Kidney (tissue), 13 donors: ENCODE measurements at regions not wholly inside any gene's neighbourhood (a gene's known extent, or its start where the extent isn't known, plus 50 kb on each side); places are given as distances from the start of the nearest gene placed in this dataset.

Source experiments
- DNase-seq, 5 donors: peaks; one replicate each; pipeline ENCODE4 v3.0.0-alpha.2; 2013 to 2020
- FAIRE-seq: peaks from 2 replicates; lab custom pipeline; 2012; peaks lifted over from hg19 to GRCh38; lab: Jason Lieb, UNC
- H3K27ac ChIP-seq, 2 donors: one replicate each; pipeline ENCODE4 v1.7.0; 2013; ENCODE audit warnings: low read depth in 2 of 2, low read length in 2 of 2, inconsistent platforms in 1 of 2
- H3K27me3 ChIP-seq: one replicate; pipeline ENCODE4 v1.7.1; 2013; ENCODE audit warnings: low read length, inconsistent platforms; ENCODE audit not compliant: control insufficient read depth, insufficient read depth
- H3K36me3 ChIP-seq, 3 donors: one replicate each; pipeline versions ENCODE4 v1.7.0 to v1.7.1; 2013; ENCODE audit warnings: low read length in 3 of 3, control low read depth in 1 of 3, inconsistent platforms in 1 of 3; ENCODE audit not compliant: insufficient read depth in 3 of 3, control insufficient read depth in 2 of 3
- H3K4me1 ChIP-seq, 3 donors: one replicate each; pipeline versions ENCODE4 v1.7.0 to v1.7.1; 2013; ENCODE audit warnings: low read length in 3 of 3, inconsistent platforms in 1 of 3, low read depth in 1 of 3; ENCODE audit not compliant: control insufficient read depth in 2 of 3, insufficient read depth in 2 of 3
- H3K4me3 ChIP-seq, 3 donors: one replicate each; pipeline versions ENCODE4 v1.7.0 to v1.8.1; 2013; ENCODE audit warnings: low read length in 3 of 3, control low read depth in 1 of 3, inconsistent platforms in 1 of 3
- H3K9ac ChIP-seq, 3 donors: one replicate each; pipeline versions ENCODE4 v1.7.0 to v1.7.1; 2013; ENCODE audit warnings: low read length in 3 of 3, control low read depth in 1 of 3, inconsistent platforms in 1 of 3
- H3K9me3 ChIP-seq, 3 donors: one replicate each; pipeline versions ENCODE4 v1.7.0 to v1.7.1; 2013; ENCODE audit warnings: low read length in 3 of 3, control low read depth in 1 of 3, inconsistent platforms in 1 of 3; ENCODE audit not compliant: control insufficient read depth in 2 of 3, insufficient read depth in 1 of 3
- intact Hi-C: fragments of 100-400 bp; cut with DNase I; formaldehyde crosslinking; loops from one replicate; pipeline ENCODE4 v1.11.1; 2022
- TF ChIP-seq, protein P1 (sequence below): IDR thresholded peaks from 3 replicates; pipeline ENCODE4 v1.5.1; 2012; ENCODE audit warnings: mild to moderate bottlenecking, moderate library complexity, borderline replicate concordance; ENCODE audit not compliant: insufficient read depth; ENCODE audit errors: extremely low read depth
- donor health status: control.
- donor health status: control.
- donor health status: control.
- donor health status: control.
- donor health status: control.
- donor health status: DM: yes; HTN: yes; CAD: no.
- donor health status: Normal renal cell carcinoma (clear cell type).

DNA sequence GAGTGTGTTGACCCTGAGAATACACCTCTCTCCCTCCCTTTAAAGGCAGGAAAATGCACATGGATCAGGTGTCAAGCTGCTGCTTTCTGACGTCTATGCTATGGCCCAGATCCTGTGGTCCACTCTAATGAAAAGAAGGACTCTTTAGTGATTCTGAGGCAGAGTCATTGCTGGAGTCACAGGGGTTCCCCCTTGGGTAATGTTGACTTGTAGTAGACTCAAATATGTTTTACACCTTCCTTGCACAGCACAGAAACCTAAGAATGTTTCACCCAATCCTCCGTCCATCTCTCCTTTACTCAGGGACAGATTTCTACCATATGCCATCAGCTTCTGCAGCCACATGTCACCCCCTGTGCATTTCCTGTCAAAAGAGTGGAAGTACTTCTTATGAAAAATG, 525.4 kb downstream of the TMEM121 start:
- Histone ChIP-seq H3K36me3 (no peaks in the 10 kb centered on the region), H3K9ac (no peak overlapping the region), H3K27ac (no peak overlapping the region), H3K4me3 (no peak overlapping the region), H3K4me1 (no peaks in the 10 kb centered on the region), H3K9me3 (no peaks in the 10 kb centered on the region), H3K27me3 (no peaks in the 10 kb centered on the region)
- intact Hi-C loops = no loop called here
- no peak for FAIRE-seq
- DNase-seq = no peak
- TF ChIP-seq, protein P1, sequence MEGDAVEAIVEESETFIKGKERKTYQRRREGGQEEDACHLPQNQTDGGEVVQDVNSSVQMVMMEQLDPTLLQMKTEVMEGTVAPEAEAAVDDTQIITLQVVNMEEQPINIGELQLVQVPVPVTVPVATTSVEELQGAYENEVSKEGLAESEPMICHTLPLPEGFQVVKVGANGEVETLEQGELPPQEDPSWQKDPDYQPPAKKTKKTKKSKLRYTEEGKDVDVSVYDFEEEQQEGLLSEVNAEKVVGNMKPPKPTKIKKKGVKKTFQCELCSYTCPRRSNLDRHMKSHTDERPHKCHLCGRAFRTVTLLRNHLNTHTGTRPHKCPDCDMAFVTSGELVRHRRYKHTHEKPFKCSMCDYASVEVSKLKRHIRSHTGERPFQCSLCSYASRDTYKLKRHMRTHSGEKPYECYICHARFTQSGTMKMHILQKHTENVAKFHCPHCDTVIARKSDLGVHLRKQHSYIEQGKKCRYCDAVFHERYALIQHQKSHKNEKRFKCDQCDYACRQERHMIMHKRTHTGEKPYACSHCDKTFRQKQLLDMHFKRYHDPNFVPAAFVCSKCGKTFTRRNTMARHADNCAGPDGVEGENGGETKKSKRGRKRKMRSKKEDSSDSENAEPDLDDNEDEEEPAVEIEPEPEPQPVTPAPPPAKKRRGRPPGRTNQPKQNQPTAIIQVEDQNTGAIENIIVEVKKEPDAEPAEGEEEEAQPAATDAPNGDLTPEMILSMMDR = no peak

DNA sequence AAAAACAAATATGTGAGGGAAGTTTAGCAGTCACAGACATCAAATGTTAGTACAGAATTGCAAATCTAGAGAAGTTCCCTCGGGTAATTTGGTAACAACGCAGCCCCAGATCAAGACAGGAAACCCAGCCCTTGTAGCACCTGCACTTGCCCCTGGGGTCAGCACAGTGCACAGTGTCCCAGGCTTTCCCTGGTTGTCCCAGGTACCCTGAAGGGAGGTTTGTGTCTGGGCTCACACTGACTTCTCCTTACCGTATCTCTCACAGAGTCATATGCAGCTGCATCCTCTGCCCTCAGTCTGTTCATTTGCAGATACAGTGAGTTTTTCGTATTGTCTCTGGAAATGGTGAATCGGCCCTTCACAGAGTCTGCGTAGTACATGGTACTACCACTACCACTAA, 528.9 kb downstream of the TMEM121 start:
- intact Hi-C loops = no loop called here
- no peak for FAIRE-seq
- Histone ChIP-seq H3K9ac (no peak overlapping the region), H3K27me3 (no peaks in the 10 kb centered on the region), H3K4me1 (no peaks in the 10 kb centered on the region), H3K27ac (no peak overlapping the region), H3K36me3 (no peaks in the 10 kb centered on the region), H3K9me3 (no peaks in the 10 kb centered on the region), H3K4me3 (no peak overlapping the region)
- TF ChIP-seq, protein P1 = no peak
- DNase-seq = no peak

DNA sequence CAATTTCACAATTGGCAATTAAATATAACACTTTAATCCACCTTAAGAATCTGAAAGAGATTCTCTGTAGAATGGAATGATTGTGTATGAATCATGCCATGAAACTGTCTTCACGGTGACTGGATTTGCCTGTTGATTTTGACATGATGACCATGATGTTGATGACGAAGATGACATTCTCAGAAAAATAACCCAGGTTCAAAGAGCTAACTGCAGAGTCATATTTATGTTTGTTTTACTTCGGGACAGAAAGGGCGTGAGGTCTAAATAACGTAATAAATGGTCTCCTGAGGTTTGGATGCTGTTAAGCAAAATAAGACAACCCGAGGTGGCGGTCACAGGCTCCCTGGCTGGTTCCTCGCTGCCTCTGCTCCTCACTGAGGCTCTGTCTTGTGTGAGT, 532.0 kb downstream of the TMEM121 start:
- no peak for FAIRE-seq
- Histone ChIP-seq H3K27me3 (no peaks in the 10 kb centered on the region), H3K4me1 (no peaks in the 10 kb centered on the region), H3K27ac (no peak overlapping the region), H3K36me3 (no peaks in the 10 kb centered on the region), H3K9me3 (no peaks in the 10 kb centered on the region), H3K9ac (no peak overlapping the region), H3K4me3 (no peak overlapping the region)
- TF ChIP-seq, protein P1 = no peak
- intact Hi-C loops = no loop called here
- DNase-seq = no peak

DNA sequence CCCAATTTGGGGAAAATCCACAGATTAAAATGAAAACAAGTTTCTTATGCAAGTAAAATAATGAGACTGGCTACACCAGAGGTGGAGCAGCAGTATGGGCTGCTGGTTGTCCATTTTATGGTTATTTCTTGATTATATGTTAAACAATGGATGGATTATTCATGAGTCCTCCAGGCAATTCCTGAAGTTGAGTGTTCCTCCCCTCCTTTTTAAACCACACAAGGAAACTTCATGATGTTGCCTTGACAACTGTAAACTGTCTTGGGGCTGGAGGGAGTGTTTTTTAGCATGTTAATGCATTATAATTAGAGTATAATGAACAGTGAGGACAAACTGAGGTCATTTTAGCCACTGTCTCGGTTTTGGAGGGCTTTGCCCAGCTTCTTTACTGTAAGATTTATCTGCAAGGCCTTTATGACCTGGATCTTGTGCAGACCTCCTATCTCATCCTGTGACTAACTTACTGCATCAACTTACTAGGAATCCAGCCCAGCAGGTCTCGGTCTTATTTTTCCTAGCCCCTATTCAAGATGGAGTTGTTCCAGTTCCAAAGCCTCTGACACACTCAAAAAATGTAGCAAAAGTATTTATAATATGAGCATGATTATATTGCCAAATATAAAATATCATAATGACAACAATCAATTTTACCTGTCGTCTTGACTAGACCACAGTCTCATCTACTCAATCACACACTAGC, 534.0 kb downstream of the TMEM121 start:
- H3K9me3 ChIP-seq = no peaks in the 10 kb centered on the region
- H3K4me1 ChIP-seq = no peaks in the 10 kb centered on the region
- DNase-seq (no peak), FAIRE-seq (no peak)
- no peak overlapping the region for H3K9ac ChIP-seq
- TF ChIP-seq, protein P1 = no peak
- no peak overlapping the region for H3K4me3 ChIP-seq
- no peaks in the 10 kb centered on the region for H3K36me3 ChIP-seq
- intact Hi-C loops = no loop called here
- no peak overlapping the region for H3K27ac ChIP-seq
- no peaks in the 10 kb centered on the region for H3K27me3 ChIP-seq
